ENCODE measurements at regions not wholly inside any gene's neighbourhood (a gene's known extent, or its start where the extent isn't known, plus 50 kb on each side); places are given as distances from the start of the nearest gene placed in this dataset.
"Not testable (repeated sequence)": the region's sequence is repeated elsewhere in the genome, so short reads cannot be mapped to it uniquely, and the experiment has no call there.

GRCh38 chr6:156687789-156688619 lies 89.2 kb upstream of the ARID1B start:
- no peak for DNase-seq

DNA sequence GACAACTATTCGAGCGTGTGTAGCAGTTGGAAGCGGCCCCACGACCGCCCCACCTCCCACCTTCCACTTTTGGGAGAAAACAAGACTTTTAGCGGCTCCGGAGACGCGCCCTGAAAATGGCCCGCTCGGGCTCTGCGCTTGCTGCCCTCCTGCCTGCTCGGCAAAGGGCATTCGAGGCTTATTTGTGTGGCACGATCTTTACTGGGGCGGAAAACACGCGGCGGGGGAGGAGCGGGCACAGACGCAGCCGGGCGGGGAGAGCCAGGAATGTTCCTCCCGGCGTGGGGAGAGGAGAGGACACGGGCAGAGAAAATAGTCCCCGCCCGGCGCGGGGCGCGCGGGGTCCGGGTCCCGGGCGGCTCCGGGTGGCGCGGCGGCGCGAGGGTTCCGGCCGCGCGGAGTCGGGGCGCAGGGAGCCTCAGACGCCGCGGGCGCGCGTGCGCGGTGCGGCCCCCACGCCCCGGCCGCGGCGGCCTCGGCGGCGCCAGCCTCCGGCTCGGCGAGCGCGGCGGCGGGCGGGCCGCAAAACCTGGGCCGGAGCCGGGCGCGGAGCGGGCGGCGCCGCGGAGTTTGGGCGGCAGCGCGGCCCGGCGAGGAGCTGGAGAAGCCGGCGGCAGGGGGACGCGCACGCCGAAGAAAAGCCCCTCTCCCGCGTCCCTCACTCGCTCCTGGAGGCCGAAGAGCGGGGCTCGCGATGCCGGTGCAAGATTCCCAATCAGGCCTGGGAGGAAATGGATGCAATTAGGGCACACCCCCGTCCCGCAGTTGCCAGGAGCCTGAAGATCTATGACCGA lies 90.0 kb upstream of the ARID1B start:
- DNase-seq = peak; percentile 82

- peak; percentile 69 for DNase-seq
These were observed 90.7 kb upstream of the ARID1B start for GRCh38 chr6:156686301-156686994.

GRCh38 chr6:156685823-156686222 lies 91.4 kb upstream of the ARID1B start:
- no peak for DNase-seq

- no peak for DNase-seq
These were observed 93.4 kb upstream of the ARID1B start for GRCh38 chr6:156683821-156684220.

- no peak for DNase-seq
These were observed 100.5 kb upstream of the ARID1B start for GRCh38 chr6:156676721-156677120.

GRCh38 chr6:156674197-156674596 lies 103.0 kb upstream of the ARID1B start:
- DNase-seq = no peak

DNA sequence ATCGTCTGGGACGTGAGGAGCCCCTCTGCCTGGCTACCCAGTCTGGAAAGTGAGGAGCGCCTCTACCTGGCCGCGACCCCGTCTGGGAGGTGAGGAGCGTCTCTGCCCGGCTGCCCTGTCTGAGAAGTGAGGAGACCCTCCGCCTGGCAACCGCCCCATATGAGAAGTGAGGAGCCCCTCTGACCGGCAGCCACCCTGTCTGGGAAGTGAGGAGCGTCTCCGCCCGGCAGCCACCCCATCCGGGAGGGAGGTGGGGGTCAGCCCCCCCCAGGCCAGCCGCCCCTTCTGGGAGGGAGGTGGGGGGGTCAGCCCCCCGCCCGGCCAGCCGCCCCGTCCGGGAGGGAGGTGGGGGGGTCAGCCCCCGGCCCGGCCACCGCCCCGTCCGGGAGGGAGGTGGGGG lies 107.1 kb upstream of the ARID1B start:
- not testable (repeated sequence) for DNase-seq

GRCh38 chr6:156662025-156662445 lies 115.1 kb upstream of the ARID1B start:
- no peak for DNase-seq

DNA sequence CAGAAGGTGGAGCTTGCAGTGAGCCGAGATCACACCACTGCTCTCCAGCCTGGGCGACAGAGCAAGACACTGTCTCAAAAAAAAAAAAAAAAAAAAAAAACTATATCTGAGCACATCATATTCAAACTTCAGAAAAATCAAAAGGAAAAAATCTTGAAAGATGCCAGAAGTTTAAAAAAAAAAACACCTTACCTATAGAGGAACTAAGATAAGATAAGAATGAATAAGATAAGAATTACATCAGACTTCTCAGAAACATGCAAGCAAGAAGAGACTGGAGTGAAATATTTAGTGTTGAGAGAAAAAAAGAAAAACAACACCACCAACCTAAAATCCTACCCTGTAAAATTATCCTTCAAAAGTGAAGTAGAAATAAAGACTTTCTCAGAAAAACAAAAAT lies 116.8 kb upstream of the ARID1B start:
- DNase-seq = no peak

DNA sequence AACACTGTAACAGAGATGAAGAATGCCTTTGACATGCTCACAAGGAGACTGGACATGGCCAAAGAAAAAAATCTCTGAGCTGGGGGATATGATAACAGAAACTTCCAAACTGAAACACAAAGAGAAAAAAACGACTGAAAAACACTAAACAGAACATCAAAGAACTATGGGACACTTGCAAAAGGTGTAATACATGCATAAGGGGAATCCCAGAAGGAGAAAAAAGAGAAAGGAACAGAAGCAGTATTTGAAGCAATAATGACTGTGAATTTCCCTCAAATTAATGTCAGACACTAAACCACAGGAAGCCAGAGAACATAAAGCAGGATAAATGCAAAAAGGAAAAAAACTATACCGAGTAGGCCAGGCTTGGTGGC lies 117.4 kb upstream of the ARID1B start:
- no peak for DNase-seq

GRCh38 chr6:156658966-156659821 lies 118.0 kb upstream of the ARID1B start:
- no peak for DNase-seq

DNA sequence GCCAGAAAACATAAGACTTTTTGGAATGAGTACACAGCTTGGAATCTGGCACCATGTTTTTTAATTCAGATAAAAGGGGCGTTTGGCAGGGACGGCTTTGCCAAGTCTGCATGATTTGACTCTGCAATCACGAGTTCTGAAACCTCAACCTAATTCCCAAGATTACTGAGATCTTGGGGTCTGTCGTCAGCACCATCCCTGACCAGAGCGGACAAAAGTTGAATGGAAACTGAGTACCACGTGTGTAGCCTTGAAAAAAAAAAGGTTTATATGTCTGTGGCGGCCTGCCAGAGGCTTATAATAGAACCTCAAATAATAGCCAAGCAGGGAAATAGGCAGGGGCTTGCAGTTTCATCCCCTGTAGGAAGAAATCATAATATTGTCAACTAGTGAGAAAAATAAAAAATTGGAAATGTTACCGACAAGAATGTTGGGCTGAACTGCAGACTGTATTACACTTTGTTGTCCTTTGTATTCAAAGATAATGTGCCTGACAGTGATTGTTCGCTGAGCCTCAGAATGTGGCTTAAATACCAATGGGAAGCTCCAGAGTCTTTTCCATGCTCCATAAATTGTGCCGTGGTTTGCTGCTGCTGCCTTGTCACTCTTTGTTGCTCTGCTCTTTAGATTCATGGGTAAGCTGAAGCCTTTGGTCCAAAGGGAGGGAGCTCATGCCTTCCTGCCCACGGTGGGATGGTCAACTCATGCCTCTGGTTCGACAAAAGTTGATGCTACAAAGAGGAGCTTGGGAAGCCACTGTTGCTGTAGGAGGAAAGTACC lies 118.8 kb upstream of the ARID1B start:
- DNase-seq = no peak

DNA sequence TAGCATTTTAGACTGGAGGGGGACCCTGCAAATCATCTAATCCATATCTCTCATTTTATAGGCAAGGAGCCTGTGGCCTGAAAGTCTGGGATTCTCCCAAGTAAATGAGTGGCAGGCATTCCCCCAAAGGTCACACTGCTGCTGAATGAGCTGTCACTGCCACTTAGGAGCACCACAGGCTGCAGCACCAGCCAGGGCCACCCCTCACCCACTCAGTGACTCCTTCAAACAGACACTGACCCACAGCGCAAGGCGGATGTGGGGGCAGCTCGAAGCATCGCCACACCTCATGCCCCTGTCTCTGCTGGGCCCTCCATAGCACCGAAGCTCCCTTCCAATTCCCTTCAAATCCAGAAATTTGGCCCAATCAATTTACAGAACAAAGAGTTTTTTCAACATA lies 119.9 kb upstream of the ARID1B start:
- no peak for DNase-seq

DNA sequence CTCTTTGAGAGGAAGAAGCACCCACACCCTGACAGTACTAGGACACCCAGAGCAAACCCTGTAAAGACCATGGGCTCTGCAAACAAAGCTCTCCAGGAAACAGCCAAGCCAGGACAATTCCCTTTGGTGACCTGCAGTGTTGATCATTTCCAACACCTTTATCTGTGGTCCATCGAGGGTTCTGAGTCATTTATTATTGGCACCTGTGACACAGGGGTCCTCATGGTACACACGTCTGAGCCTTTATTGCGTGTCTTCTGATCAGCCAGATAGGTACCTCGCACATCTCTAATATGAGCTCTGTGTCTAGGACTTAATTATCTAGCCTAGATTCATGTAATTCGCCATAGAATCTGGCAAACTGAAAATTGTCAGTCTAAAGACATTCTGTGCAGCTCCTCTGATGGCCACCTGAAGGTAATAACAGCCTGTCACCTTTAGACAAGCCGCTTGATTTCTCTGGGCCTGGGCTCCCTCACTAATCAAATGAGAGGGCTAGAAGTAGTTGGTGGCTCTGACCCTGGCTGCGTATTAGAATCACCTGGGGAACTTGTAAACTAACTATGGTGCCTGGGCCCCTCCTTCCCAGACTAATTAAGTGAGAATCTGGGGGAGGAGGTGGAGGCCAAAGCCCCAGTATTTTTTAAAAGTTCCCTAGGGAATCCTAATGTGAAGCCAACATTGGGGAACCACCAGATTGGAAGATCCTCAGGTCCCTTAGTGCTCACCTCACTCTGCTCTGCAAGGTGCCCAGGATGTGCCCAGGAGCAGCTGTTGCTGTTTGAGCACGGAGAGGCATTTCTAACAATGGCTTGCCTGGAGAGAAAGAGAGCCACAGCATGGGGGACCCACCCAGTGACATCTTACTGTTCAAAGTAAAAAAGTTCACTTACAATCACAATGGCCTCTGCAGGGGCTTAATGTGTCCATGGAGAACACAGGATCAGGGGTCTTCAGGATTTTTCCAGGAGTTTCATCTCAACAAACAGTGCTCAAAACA lies 122.0 kb upstream of the ARID1B start:
- DNase-seq = no peak

GRCh38 chr6:156652231-156652750 lies 124.9 kb upstream of the ARID1B start:
- DNase-seq = no peak

DNA sequence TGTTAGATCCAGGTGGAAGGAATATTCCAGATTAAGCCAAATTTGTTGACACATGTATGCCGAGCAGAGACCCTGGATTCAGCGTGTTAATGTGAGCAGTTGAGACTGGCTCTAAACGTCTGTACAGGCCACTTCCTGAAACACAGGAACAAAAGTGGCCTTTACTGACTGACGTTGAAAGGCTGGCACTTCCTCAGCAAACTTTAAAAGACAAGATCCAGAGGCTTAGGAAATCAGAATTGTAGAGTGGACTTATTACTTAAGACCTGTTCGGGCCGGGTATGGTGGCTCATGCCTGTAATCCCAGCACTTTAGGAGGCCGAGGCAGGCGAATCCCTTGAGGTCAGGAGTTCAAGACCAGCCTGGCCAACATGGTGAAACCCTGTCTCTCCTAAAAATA lies 125.7 kb upstream of the ARID1B start:
- DNase-seq = no peak

GRCh38 chr6:156650896-156651390 lies 126.2 kb upstream of the ARID1B start:
- DNase-seq = no peak

- DNase-seq = no peak
These were observed 128.6 kb upstream of the ARID1B start for GRCh38 chr6:156648616-156649015.

DNA sequence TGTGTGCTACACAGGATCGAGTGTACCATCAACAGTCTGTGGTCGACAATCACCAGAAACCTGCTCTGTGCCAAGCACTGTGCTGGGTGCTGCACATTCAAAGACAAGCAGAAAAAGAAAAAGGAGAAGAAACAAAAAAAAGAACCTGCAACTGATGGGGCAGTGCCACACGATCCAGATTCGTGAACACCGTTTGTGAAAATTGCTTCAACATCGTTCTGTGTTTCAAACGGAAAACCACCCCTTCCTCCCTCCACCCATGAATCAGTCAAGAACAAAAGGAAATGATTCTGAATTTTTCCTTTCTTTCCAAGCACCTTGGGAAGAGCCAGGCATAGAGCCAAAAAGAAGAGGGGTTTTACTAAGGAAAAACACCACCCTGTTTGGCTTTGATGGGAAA lies 129.2 kb upstream of the ARID1B start:
- DNase-seq = no peak

All from HCEC 1CT (cell line).